ENCODE measurements at regions not wholly inside any gene's neighbourhood (a gene's known extent, or its start where the extent isn't known, plus 50 kb on each side); places are given as distances from the start of the nearest gene placed in this dataset.

GRCh38 chr6:8639928-8640649, 204.7 kb upstream of the SLC35B3 start:
- Histone ChIP-seq H3K36me3 (ENCODE audit: control insufficient read depth in 4 of 4, insufficient read depth in 3 of 4, low read depth in 1 of 4, low read length in 3 of 4) (no peaks in the 10 kb centered on the region), H3K4me1 (ENCODE audit: control insufficient read depth in 4 of 4, insufficient read depth in 4 of 4, low read length in 3 of 4) (peaks cover 2 to 48% (median 43%) of the 10 kb centered on the region in 4 donors), H3K9ac (ENCODE audit: low read depth in 1 of 2, low read length in 2 of 2) (no peak overlapping the region), H3K27ac (ENCODE audit: low read depth in 1 of 2, low read length in 2 of 2) (peak overlapping the region; percentile 30 to 40), H3K9me3 (ENCODE audit: control insufficient read depth in 4 of 4, low read length in 3 of 4) (no peaks in the 10 kb centered on the region), H3K4me3 (ENCODE audit: low read depth in 1 of 3, low read length in 3 of 3) (no peak overlapping the region), H3K27me3 (ENCODE audit: control insufficient read depth in 4 of 4, insufficient read depth in 4 of 4, low read length in 3 of 4) (no peaks in the 10 kb centered on the region)
- DNase-seq (ENCODE audit: low spot score) = no peak
- 27% methylated on average over 3 of the region's 3 CpGs for WGBS
- TF ChIP-seq TAF1 (conservative IDR thresholded peaks at IDR 0.05) (no peak), ATF3 (IDR thresholded peaks at IDR 0.05) (peak; percentile 76), HNF4A (conservative IDR thresholded peaks at IDR 0.05) (peak; percentile 77 to 85), JUND (IDR thresholded peaks at IDR 0.05) (peak; percentile 83 to 89), NR2F2 (IDR thresholded peaks at IDR 0.05) (peak; percentile 79), GABPA (IDR thresholded peaks at IDR 0.05 in 1 of 2, conservative IDR thresholded peaks at IDR 0.05 in 1 of 2) (no peak), HNF4G (IDR thresholded peaks at IDR 0.05) (peak; percentile 63), REST (IDR thresholded peaks at IDR 0.05) (peak; percentile 63), RXRA (IDR thresholded peaks at IDR 0.05) (peak; percentile 98 to 99), YY1 (IDR thresholded peaks at IDR 0.05) (peak; percentile 74), FOXA1 (IDR thresholded peaks at IDR 0.05) (peak; percentile 69), FOXA2 (IDR thresholded peaks at IDR 0.05) (peak; percentile 80), MAX (IDR thresholded peaks at IDR 0.05) (peak; percentile 59), EGR1 (IDR thresholded peaks at IDR 0.05; ENCODE audit: low read depth in 2 of 2) (no peak), CTCF (IDR thresholded peaks at IDR 0.05; ENCODE audit: low read depth, low read length, missing input control) (no peak), RAD21 (IDR thresholded peaks at IDR 0.05) (peak; percentile 50 to 63), ZBTB33 (IDR thresholded peaks at IDR 0.05) (peak; percentile 80), SP1 (IDR thresholded peaks at IDR 0.05) (peak; percentile 91)

All from liver (tissue), 8 donors.